ENCODE measurements at regions not wholly inside any gene's neighbourhood (a gene's known extent, or its start where the extent isn't known, plus 50 kb on each side); places are given as distances from the start of the nearest gene placed in this dataset.

DNA sequence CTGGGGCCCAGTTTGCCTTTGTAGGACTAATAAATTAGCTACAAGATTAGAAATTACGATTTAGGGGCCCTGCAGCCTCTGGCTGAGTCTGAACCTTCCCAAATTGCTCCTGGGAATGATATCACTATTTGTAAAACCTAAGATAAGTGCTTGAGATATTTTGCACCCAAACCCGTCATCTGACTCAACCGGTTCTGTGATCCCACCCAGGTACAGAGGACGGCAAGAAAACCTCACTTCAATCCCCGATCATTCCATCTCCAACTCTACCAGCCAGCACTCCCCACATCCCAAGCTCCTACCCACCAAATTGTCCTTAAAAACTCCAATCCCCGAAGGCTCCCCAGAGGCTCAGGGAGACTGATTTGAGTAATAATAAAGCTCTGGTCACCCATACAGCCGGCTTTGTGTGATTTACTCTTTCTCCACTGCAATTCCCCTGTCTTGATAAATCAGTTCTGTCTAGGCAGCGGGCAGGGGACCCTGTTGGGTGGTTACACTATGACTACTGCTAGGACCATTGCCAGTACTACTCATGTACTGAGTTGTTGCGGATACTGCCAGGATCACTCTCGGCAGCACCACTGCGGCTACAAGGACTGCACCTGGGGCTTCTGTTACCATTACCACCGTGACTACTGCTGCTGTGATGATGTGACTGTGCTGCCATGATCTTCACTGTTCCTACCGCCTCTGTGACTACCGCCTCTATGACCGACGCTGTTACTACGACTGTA, 73.1 kb downstream of the IRF8 start:
- DNase-seq = no peak

DNA sequence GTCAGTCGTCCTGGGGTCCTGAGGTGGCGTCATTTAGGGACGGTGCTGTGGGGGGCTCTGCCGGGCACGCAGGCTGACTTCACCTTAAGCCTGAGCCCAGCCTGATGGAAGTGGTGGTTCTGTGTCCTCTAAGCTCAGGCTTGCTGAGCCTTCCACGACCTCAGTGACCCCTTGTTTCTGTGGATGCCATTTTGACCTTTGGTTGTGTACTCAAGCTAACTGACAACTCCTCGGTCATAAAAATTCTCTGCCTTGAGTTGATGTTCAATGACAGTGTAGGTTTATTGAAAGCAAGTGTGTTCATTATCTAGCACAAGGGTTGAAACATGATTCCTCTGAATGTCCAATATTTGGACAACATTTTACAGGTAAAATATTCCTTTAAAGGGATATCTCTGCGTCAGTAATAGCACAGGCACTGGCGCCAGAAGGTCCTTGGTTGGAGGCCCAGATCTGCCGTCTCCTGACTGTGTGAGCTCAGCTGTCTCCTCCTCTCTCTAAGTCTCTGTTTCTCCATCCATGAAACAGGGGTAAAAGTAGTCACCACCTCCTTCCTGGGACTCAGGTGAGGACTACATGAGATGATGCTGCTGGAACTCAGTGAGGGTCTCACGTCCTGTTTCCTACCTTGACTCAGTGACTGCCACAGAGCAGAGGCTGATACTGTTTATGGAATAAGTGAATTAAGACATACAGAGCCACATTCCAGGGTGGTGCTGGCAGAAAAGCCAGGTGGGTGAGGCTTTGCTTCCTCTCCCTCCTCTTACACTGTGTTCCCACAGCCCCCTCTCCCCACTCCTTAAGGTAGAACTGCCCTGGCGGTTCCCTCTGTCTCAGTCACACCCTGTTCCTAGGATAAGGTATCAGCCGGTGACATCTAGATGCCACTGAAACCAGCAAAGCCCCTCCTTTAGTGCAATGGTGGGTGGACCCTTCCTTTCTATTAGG, 75.7 kb downstream of the IRF8 start:
- DNase-seq = no peak

DNA sequence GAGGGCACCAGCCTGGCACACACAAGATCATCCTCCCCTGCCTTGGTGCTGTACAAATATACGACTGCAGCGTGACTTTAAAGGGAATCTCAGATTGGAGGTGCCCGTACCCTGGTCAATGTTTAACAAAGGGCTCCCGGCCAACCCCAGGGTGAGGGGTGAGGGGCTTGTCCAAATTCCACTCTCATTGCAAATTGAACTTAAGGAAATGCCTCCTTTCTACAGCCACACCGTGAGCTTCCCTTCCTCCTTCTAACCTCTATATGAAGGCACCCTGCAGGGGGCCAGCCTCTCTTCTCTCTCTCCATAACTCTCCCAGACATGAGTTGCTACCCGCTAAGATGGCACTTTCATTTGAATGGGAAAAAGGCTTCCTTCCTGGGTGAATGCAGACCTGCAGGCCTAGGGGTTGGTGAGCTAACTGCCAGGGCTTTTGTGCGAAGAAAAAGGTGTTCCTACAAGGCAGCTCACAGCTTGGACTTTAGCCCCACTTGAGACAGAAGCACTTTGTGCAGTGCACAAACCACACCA, 76.6 kb downstream of the IRF8 start:
- no peak for DNase-seq

DNA sequence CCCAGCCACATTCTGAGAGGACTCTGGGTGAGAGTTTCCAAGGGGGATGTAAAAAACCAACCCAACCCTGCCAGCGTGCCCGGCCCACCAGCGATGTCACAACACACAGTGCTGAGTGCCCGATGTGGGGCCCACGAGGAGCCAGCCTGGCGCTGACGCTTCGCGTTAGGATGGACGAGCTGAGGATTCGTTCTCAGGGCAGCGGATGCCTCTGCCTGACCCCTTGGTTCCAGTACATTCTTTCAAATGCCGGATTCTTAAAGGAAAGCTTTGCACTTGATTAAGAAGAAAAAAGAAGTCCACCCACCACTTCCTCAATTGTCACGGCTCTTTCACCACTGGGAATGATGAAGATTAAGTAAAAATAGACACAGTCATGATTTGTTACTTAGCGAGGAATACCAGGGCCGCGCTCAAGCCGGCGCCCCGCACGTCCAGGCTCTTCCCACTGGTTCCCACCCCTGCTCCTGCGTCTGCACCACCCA, 79.4 kb downstream of the IRF8 start:
- no peak for DNase-seq

DNA sequence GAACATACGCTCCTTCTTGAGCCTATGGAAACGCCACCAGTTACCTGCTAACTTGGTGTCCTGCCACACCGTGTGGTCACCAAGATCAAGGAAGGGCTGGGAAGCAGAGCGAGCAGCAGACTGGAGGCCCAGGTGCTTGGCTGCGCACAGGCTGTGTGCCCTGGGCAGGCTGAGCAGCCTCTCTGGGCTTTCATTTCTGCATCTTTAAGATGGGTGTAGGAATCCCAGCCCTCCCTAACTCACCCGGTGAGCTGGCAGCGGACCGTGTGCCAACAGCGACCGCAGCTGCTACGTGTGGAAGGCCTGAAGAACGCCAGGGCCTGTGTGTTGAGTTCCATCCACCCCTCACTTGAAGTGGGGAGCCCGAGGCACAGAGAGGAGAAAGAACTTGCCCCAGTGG, 80.0 kb downstream of the IRF8 start:
- DNase-seq = no peak

DNA sequence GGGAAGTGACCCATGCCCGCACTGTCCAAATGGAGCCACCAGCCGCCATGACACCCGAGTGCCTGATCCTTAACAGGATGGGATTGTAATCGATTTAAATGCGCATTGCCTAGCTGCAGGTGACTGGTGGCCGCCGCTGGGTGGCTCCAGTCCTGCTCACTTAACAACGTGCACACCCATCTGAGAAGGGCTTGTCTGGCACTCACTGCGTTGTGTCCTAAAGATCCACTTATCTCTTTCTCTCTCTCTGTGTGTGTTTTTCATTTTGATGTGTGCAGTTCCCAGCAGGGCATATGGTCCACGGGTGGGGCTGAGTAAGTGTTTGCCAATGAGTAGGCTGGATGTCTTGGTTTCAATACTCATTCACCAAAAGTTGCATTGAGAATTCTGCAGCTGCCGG, 80.6 kb downstream of the IRF8 start:
- no peak for DNase-seq

DNA sequence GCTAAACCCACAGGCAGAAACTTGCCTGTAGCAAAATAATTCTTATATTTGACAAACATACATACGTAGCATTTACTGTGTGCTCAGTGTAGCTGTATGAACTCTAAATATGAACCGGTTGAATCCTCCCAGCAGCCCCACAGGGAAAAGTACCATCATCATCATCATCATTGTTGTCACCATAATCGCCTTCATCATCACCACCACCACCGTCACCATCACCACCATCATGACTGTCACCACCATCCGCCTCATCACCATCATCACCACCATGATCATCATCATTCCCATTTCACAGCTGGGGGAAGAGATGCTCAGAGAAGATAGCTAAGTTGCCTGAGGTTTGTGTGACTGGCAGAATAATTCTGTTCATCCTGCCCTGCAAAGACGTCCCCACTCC, 81.7 kb downstream of the IRF8 start:
- no peak for DNase-seq

DNA sequence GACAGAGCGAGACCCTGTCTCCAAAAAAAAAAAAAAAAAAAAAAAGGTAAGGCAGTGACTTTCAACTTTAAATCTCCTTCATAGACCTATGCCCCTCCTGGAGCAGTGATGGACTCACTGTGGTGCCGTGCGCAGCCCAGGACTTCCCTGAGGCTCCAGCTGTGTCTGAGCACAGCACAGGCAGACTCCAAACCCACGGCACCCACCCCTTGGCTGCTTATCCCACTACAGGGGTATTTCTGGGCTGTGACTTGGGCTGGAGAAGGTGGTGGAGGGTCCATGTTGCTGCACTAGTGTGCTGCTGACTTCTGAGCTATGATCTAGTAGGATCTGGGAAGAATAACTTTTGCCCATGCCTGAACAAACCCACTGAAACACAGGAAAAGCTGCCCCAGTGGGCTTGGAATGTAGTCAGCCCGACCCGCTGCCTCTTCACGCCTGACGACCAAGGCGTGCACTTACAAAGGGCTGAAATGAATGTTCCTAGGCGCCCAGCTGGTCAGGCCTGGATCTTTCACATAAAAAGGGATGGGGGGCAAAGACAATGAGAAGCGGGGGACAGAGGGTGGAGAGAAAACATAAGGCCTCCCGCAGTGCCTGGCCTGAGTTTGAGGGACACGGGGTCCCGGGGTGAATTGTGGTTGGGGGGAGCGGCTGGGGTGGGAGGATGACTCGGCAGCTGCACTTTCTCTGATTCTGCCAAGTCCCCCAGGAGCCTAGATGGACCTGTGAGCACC, 83.0 kb downstream of the IRF8 start:
- no peak for DNase-seq

DNA sequence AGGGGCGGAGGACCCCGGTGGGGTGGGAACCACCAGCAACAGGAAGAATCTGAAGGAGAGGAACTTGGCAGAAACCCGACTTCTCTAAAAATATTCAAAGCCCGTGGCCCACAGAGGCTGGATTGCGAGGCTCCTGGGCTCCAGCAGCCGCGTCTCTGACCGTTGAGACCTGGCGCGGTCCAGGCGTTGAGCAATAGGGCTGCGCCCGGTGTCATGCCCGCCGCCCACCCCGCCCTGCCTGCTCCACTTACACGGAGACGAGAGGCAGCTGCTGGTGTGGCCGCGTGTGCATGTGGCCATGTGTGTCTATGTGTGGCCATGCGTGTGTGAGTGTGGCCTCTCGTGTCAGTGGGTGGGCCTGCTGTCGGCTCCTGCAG, 83.6 kb downstream of the IRF8 start:
- DNase-seq = no peak

DNA sequence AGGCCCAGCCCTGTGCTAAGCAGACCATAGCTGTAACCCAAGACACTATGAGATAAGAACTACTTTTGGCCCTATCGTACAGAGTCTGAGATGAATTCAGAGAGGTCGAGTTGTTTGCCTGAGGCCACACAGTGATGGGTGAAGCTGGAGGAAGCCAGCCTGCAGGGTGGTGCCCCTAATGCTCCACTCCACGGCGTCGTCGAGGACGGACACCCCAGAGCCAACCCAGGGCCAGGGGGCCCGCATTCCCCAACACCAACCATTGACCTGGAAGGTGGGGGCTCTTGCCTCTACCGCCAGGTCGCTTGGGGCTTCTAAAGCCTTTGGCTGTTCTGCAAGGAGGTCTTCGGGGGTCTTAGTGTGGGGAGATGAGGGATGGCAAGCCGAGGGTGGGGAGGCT, 84.1 kb downstream of the IRF8 start:
- no peak for DNase-seq

DNA sequence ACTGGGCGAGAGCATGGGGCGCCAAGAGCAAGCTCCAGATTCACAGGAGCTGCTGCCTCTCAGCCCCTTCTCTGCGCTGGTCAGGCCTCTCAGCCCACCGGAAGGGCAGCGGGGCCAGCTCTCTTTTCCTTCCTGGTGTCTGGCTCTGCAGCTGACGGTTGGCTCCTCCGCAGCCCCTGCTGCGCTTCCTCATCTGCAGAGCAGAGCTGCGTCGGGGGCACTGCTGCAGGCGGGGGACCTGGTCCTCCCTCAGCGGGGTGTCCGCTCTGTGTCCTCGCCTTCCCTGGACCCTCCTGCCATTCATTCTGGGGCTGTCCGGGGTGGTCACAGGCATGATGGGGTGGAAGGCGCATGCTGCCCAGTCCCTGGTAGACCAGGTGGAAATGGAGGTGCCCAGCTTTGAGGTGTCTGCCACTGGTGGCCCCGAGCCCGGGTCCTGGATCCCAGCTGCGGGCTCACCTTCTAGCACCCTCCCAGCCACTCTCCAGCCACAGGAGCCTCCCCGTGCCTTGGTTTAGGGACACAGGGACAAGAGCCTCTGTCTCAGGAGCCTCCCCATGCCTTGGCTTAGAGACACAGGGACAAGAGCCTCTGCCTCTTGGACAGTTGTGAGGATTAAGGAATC, 84.8 kb downstream of the IRF8 start:
- no peak for DNase-seq

DNA sequence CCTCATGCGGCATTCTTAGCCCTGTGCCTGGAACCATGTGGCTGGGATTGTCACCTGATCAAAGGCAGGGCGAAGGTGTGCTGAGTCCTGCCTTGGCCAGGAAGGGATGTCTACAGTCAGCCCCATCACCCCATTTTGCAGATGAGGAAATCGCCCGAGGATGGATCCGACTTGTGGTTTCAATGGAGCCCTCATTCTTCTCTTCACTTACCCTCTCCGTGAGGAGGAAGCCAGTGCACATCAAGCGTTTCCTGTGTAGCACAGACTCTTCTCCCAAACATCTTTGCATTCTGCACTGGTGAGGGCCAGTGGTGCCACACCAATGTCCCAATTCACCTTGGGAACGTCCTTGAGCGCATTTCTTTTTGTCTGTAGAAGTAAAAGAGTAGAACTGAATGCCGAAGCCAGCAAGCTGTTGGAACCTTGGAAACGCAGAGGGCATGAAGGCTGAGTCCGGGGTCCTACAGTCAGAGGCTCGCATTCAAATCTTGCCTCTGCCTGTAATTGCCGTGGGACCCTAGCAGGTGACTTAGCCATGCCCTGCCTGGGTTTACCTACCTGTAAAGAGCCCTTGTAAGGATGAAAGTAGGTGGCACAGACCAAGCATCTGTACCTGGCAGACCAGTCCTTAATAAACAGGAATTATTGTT, 85.4 kb downstream of the IRF8 start:
- DNase-seq = no peak

DNA sequence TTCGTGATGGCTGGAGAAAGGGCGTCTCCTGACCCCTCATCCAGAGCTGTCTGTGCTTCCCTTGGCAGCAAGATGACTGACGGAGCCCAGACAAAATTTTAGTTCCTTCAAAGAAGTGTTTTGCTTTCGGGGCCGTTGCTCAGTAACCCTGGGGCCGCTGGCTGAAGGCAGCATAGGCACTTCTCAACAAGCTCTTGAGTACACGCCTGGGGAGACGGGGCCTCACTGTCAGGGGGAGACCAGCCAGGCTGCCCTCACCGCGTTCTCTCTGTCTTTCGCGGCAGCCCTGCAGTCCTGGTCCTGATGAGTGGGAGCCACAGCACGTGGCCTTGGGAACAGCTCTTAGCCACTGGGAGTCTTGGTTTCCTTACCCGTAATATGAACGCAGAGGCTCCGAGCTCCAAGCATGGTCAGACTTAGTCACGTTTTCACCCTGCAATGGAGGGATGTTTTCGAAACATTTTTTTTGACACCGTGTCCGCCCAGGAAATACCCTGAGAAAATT, 86.0 kb downstream of the IRF8 start:
- DNase-seq = no peak

DNA sequence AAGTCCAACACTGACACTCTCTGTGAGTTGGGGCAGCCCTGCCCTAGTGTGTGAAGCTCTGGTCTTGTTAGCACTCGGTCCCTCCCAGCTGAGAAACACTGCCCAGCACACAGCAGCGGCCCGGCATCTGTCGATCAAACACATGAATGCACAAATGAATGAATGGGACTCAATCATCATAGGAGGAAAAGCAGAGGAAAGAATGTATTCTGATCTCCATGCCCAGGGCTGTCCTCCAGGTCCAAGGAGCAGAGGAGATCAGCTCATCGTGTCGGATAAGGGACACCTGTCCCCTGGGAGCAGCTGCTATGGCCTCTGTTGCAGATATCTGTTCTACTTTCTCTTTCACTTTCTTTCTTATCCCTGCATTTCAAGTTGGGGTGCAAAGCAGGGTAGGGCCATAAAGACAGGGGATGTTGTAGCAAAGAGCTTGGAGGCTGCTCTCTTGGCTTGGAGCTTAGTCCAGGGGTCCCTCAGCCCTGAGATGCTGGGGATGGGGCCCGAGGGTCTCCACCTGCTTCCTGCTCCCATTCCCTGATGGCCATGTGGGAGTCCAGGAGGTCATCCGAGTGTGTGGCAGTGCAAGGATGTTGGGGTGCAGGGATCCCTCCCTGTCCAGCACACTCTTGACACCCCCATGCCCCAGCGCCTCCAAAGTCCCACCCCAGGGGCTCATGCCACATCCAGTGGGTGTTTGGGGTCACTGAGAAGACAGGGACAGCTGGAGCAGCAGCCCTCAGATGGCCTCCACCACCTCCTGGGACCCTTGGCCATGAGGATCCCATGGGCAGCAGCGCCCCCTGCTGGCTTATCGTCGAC, 88.2 kb downstream of the IRF8 start:
- no peak for DNase-seq

DNA sequence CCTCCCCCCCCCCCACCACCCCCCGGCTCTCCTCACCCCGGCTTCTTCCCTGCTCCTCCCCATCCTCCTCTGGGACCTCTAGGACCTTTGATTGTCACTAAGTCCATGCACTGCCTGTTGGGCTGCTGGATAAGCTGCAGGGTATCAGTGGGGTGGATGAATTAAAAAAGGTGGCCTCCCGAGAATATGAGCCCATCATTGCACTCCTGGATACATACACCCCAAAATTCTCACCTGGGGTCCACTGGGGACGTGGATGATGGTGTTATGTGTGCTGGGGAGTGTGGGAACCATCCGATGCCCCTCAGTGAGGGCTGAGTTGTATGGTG, 88.8 kb downstream of the IRF8 start:
- DNase-seq = no peak

DNA sequence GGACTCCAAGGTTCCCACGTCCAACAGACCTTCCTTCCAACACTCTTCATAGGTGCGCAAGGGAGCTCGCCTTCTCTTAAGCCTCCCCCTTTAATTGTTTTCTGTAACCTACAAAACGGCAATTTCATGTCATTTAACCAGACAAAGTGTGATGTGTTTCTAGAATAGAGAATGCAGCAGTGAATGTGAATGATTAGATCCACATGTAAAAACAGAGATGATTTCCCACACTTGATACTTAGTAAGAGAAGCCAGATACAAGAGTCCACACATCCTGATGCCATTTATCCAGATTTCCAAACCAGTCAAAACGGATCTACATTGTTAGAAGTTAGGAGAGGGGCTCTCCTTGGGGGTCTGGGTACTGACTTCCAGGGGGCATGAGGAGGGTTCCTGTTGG, 89.3 kb downstream of the IRF8 start:
- no peak for DNase-seq

DNA sequence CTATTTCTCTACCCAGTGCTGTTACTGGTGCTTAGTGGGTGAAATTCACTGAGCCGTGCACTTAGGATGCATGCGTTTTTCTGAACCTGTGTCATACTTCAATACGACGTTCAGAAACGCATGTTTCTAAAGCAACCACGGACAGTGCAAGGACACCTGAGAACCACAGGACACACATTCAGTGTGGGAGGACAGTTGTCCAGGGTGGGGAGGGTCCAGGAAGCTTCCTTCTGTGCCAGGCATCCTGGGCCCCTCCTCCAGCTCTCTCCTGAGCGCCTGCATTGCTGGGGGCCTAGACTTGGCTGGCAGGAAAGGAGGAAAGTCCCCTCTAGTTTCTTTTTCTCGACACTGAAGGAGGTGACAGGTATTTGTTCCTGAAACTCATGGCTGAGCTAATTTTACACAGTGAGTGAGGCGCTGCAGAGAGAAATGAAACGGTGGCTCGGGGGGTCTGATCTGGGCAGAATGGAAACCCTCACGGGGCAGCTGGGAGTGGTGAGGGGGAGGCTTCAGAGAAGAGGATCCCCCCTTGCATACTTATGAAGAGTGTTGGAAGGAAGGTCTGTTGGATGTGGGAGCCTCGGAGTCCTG, 89.9 kb downstream of the IRF8 start:
- DNase-seq = no peak

DNA sequence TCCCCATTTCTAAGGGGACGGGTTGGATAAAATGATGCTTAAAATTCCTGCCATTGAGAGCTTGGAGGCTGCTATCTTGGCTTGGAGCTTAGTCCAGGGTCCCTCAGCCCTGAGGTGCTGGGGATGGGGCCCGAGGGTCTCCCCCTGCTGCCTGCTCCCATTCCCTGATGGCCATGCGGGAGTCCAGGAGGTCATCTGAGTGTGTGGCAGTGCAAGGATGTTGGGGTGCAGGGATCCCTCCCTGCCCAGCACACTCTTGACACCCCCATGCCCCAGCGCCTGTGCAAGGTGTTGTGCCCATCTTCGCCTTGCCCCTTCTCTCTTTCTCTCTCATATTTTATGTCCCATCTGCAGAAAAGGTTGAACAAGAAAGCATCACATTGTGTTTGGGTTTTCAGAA, 90.4 kb downstream of the IRF8 start:
- no peak for DNase-seq

DNA sequence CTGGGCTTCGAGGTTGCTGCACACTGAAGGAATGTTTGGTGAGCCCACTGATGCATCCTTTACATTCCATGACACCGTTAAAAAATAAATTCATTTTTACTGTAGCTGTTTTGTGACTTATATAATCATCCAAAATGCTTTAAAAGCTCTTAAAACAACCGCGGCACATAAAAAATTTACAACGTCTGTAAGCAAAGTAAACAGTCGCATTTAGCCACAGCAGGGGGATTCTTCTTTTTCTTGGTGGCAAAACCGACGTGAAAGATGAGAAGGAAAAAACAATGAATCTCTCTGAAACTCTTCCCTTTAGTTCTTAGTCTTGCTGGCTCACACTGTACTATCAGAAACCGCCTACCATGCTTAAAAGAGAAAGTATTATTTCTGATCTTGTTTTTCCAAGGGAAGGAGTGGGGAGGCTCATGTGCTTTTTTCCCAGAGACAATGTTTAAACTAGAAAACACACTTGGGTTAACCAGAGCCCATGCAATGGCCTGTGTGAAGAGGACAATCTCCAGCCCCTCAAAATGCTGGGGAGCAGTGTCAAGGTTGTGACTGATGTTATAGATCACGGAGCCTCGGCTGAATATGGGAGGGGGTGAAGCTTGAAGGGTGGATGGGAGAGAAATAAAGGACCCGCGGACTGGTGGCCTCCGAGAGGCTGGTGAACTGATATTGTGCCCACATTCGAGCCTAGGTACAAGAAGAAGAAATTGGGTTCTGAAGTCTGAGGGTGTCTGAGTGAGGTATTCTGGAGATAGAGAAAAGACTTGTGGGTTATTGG, 91.1 kb downstream of the IRF8 start:
- DNase-seq = no peak

Data from right kidney (tissue), 1 donor.